Superior temporal gyrus (tissue), 1 donor: ENCODE measurements at regions not wholly inside any gene's neighbourhood (a gene's known extent, or its start where the extent isn't known, plus 50 kb on each side); places are given as distances from the start of the nearest gene placed in this dataset.
A peak's percentile ranks its signal among the peaks of the same experiment; 100 is the strongest.

Source experiments
- DNase-seq: peaks from one replicate; pipeline ENCODE4 v3.0.0-alpha.2; 2016; ENCODE audit errors: extremely low spot score

DNA sequence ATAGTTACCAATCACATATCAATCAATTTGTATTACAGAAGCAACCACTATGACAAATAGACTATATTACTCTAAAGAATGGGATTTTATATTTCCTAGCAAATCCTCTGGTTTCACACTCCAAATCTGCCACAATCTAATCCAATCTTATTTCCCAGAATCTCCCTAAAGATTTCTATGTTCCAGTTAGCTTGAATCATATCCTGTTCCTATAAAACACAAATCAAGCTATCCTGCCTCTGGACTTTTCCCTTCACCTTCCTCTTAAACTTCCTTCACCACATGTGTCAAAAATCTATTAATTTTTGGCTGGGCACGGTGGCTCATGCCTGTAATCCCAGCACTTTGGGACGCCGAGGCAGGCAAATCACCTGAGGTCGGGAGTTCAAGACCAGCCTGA lies 50.0 kb downstream of the PIK3C2A start:
- no peak for DNase-seq

- no peak for DNase-seq
Observed at GRCh38 chr11:17156283-17156682, 51.5 kb downstream of the PIK3C2A start.

- DNase-seq = no peak
Observed at GRCh38 chr11:17154409-17155159, 53.2 kb downstream of the PIK3C2A start.

DNA sequence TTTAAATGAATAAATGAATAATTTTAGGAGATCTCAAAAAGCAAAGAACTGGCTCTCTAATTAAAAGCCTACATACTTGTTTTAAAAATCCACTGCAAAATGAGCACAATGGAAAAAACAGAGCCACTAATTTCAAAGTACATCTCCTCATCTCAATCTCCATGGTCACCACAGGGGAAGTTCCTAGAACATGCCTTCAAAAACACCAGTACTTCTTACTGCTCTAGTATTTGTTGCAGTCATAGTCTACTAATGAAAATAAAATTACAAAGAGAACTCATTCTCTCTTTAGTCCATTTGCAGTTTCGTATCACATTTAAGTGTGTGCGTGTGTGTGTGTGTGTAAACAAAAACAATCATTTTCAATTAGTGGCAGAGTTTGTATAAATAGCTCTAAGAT lies 54.0 kb downstream of the PIK3C2A start:
- peak; percentile 20 for DNase-seq

- DNase-seq = no peak
Observed at GRCh38 chr11:17152306-17152705, 55.5 kb downstream of the PIK3C2A start.

DNA sequence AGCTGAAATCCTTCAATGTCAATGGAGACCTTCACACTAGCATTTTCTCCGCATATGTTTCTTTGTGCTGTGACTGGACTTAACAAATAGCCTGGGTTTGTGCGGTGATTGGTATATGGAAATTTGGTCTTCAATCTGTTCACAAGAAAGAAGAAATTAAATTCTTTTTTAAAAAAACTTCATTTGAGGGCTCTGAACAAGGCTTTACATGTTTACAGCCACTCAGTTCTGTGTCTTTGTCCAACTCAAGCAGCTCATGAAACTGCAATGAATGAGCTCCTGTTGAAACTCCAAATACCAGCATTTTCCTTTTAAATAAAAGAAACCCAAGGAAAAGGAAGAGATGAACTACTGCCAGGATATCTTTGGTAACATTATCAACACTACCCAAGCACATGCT lies 57.3 kb downstream of the PIK3C2A start:
- peak; percentile 40 for DNase-seq

DNA sequence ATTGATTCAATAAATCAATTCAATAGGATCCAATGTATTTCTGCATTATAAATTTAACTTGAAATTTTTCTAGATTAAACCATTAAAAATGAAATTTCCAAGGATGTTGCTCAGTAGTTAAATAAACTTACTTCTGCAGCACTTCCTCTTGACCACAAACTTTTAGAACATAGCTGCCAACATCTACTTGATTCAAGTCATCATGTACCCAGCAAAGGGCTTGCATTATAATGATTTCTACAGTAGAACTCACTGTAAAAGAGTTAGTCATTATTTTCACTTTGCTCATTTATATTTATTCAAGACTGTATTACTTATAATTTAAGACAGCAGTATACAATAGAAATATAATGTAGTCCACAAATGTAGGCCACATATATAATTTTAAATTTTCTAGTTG lies 59.2 kb downstream of the PIK3C2A start:
- DNase-seq = no peak

DNA sequence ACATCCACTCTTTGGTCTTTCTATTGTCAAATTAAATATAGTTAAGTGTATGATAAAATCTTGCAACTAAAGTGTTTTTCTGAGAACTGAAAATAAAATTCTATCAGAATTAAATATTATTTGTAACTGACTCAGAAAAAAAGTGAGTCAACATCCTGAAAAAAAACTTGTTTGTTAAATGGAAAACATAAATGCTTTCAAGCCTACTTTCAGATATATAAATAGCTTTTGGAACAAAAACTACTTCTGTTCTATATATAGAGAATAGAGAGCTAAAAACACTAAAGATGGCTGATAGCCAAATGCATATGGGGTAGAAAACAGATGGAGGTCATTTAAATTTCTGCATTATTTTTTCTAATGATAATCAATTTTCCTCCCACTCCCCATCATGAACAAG lies 61.8 kb downstream of the PIK3C2A start:
- DNase-seq = no peak

DNA sequence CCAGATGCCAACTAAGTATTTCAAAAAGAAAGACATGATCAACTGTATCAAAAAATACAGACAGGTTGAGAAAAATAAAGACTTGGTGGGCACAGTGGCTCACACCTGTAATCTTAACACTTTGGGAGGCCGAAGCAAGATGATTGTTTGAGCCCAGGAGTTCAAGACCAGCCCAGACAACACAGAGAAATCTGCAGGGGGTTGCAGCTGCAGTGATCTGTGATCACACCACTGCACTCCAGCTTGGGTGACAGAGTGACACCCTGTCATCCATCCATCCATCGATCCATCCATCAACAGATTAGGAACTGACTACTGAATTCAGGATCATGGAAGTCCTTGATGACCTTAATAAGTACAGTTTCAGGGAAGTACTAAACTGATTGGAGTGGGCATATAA lies 65.0 kb upstream of the RPS13 start:
- no peak for DNase-seq

- DNase-seq = no peak
Observed at GRCh38 chr11:17141156-17141555, 63.7 kb upstream of the RPS13 start.

GRCh38 chr11:17138562-17138961 lies 61.1 kb upstream of the RPS13 start:
- no peak for DNase-seq

DNA sequence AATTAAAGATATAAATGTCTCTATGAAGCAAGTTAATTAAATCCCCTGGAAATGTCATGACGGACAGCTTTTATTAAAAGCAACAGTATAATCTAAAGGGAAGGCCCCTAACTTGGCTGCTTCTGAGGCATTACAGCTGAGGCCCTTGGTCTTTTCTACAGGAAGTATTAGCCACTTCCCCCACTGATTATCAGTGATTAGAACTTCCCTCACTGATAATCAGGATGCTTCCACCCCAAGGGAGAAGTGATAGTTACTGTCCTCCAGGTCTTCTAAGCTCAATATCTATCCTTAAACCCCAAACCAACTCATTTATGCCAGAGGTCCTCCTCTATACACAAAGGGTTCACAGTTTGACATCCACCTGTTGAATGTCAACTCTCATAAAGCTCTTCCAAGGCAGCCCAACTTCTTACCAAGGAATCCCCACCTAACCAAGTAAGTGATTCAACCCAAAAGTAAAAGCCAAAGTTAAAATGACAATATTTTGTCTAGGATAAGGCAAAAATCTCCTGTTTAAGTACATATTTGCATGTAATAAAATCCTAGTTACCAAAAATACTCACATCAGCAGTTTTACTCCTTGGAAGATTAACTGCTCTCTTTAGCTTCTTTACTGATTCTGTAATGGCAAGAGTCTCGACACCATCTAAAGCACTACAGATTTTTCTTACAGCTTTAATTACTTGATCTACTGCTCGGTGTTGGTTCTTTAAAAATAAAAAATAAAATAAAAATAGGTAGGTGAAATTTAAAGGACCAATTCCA lies 58.6 kb upstream of the RPS13 start:
- DNase-seq = no peak

DNA sequence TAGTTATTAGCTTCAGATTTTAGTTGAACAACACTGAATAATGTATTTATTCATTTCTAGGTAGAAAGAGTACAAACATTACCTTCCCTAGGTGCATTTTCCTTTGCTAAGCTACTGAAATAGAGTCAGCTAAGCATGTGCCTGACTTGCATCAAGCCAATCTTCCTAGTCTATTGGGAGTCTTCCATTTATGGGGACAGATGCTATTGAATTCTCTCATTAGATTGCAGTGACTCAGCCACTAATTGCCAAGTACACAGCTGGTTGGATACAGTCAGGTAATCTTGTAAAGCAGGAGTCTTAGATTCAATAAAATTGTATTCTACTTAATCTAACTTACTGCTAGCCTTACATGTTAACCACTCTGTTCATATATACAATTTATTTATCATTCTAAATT lies 55.2 kb upstream of the RPS13 start:
- no peak for DNase-seq

DNA sequence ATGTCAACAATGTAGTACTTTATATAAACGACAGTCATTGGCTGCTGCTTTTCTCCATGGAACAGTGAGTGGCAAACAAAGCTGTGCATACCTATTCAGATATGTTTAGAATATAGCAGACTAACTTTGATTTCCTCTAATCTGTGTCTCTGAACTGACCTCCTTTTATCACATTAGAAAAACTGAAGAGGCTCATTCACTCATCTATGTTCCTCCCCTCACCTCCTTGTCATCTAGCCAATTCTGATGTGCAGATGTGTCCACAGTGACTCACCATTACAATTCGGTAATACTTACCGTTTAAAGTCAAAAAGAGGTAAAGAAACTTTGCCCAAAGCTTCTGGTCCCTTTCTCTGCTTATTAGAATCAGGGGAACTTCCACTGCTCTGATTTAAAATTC lies 51.5 kb upstream of the RPS13 start:
- DNase-seq = no peak
